ENCODE measurements at regions not wholly inside any gene's neighbourhood (a gene's known extent, or its start where the extent isn't known, plus 50 kb on each side); places are given as distances from the start of the nearest gene placed in this dataset.

DNA sequence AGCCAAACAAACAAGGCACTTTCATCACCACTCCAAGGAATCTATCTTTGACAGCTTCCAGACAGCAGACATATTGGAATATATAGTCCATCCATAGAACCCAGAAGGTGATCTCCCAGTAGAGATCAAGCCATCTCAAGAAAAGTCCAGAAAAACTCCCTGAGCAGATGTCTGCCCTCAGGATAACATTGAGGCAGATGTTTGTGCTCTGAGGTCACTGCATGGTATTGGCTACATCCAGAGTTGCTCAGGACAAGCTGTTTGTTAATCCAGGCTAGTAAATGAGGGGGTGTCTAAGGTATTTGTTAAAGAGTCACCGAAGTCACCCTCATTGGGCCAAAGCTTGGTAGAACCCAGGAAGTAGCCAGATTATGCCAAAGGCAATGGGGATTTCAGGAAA, 556.3 kb upstream of the KLF4 start:
- H3K27ac ChIP-seq, result no peak overlapping the region
- TF ChIP-seq, protein P1, sequence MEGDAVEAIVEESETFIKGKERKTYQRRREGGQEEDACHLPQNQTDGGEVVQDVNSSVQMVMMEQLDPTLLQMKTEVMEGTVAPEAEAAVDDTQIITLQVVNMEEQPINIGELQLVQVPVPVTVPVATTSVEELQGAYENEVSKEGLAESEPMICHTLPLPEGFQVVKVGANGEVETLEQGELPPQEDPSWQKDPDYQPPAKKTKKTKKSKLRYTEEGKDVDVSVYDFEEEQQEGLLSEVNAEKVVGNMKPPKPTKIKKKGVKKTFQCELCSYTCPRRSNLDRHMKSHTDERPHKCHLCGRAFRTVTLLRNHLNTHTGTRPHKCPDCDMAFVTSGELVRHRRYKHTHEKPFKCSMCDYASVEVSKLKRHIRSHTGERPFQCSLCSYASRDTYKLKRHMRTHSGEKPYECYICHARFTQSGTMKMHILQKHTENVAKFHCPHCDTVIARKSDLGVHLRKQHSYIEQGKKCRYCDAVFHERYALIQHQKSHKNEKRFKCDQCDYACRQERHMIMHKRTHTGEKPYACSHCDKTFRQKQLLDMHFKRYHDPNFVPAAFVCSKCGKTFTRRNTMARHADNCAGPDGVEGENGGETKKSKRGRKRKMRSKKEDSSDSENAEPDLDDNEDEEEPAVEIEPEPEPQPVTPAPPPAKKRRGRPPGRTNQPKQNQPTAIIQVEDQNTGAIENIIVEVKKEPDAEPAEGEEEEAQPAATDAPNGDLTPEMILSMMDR (IDR thresholded peaks at IDR 0.05), result no peak

DNA sequence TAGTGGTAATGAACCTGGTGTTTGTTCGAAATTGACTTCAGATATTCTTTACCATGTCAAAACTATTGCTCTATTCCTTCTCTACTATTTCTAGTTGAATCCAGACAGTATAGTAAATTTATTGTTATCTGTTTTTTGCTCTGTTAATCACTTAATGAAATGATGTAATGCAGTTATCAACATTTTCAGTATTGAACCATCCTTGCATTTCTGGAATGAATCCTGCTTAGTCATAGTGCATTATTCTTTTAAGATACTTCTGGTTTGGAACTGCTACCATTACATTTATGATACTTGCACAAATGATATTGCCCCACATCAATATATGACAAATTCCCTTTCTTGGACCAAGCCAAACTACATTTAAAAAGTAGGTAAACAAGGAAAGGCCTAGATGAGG, 554.0 kb upstream of the KLF4 start:
- TF ChIP-seq, protein P1 (IDR thresholded peaks at IDR 0.05), result no peak
- TF ChIP-seq ZFX (IDR thresholded peaks at IDR 0.05; ENCODE audit: borderline replicate concordance), result no peak
- H3K27ac ChIP-seq, result no peak overlapping the region

- TF ChIP-seq, protein P1 (IDR thresholded peaks at IDR 0.05), result no peak
- TF ChIP-seq ZFX (IDR thresholded peaks at IDR 0.05; ENCODE audit: borderline replicate concordance), result no peak
- no peak overlapping the region for H3K27ac ChIP-seq
Measured at GRCh38 chr9:108041551-108041950, 552.0 kb upstream of the KLF4 start.

GRCh38 chr9:108040783-108041182, 551.2 kb upstream of the KLF4 start:
- TF ChIP-seq ZFX (IDR thresholded peaks at IDR 0.05; ENCODE audit: borderline replicate concordance), result no peak
- TF ChIP-seq, protein P1 (IDR thresholded peaks at IDR 0.05), result no peak
- no peak overlapping the region for H3K27ac ChIP-seq

DNA sequence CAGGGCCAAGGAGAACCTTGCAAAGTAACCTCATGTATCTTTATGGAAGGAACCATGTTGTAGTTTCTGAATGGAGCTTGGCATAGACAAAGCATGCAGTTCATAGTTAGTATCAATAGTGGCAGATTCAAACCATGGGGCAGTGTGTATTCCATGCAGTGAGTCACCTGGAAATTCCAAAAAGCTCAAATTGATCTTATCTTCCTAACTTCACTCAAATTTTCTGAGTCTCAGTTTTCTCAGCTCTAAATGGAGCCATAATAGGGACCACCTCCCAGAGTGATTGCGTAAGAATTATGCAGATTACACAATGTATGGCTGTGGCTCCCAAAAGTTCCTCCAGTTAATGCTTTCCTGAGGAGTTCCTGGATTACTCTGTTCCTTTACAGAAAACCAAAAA, 549.9 kb upstream of the KLF4 start:
- no peak overlapping the region for H3K27ac ChIP-seq
- TF ChIP-seq ZFX (IDR thresholded peaks at IDR 0.05; ENCODE audit: borderline replicate concordance), result no peak
- TF ChIP-seq, protein P1 (IDR thresholded peaks at IDR 0.05), result no peak

DNA sequence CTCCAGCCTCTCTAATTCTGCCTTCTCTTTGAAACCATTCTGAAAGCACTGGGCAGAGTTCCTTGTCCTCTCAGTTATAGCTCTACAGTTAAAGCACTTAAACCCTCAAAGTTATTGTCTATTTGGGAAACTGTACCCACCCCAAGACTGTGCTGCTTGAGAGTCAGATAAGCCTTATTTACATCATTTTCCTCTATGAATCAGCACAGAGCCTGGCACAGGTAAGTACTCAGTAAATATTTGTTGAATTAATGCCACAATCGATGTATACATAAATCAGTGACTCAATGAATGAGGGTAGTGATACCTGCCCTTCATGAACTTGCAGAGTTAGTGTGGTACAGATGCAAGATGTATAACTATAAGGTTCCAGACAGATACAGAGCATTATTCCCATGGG, 549.4 kb upstream of the KLF4 start:
- TF ChIP-seq, protein P1 (IDR thresholded peaks at IDR 0.05), result no peak
- no peak for TF ChIP-seq ZFX (IDR thresholded peaks at IDR 0.05; ENCODE audit: borderline replicate concordance)
- H3K27ac ChIP-seq, result no peak overlapping the region

DNA sequence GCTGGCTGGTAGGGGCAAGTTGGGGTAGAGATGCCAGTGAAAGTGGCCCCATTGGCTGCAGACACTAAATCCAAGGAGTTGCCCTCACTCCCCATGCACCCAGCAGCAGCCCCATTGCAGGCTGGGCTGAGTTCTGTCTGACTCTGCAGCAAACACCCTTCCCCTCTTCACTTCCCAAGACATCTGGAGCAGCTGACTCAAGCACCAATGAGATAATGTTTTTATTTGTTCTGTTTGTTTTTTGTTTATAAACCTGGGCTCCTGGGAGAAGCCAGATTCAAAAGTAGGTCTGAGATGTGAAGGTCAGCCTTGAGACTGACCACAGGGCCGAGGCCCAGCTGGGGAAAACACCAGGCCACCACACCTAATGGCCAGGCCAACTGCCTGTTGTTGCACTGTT, 545.9 kb upstream of the KLF4 start:
- H3K27ac ChIP-seq, result no peak overlapping the region
- TF ChIP-seq ZFX (IDR thresholded peaks at IDR 0.05; ENCODE audit: borderline replicate concordance), result no peak
- TF ChIP-seq, protein P1 (IDR thresholded peaks at IDR 0.05), result no peak

Measured in 22Rv1 (cell line).